ENCODE measurements at regions not wholly inside any gene's neighbourhood (a gene's known extent, or its start where the extent isn't known, plus 50 kb on each side); places are given as distances from the start of the nearest gene placed in this dataset.

DNA sequence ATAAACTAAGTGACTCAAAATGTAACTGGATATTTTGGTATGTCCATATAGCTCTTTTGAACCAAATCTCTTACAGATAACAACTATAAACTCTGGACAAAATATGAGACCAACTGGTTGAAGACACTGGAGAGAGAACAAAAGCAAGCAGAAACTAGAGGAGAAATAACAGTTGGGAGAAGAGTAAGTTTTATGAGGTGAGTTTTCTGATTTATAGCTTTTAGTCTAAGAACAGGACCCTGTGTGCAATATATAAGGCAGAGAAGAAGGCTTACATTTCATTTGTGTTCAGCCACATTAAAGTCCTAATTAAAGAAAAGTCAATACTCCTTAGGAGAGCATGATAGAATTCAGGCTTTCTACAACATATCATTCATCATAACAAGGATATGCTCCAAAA lies 71.0 kb upstream of the AMOTL1 start:
- TF ChIP-seq, protein P1, sequence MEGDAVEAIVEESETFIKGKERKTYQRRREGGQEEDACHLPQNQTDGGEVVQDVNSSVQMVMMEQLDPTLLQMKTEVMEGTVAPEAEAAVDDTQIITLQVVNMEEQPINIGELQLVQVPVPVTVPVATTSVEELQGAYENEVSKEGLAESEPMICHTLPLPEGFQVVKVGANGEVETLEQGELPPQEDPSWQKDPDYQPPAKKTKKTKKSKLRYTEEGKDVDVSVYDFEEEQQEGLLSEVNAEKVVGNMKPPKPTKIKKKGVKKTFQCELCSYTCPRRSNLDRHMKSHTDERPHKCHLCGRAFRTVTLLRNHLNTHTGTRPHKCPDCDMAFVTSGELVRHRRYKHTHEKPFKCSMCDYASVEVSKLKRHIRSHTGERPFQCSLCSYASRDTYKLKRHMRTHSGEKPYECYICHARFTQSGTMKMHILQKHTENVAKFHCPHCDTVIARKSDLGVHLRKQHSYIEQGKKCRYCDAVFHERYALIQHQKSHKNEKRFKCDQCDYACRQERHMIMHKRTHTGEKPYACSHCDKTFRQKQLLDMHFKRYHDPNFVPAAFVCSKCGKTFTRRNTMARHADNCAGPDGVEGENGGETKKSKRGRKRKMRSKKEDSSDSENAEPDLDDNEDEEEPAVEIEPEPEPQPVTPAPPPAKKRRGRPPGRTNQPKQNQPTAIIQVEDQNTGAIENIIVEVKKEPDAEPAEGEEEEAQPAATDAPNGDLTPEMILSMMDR (IDR thresholded peaks at IDR 0.05) = no peak
- TF ChIP-seq ZFX (IDR thresholded peaks at IDR 0.05; ENCODE audit: borderline replicate concordance) = no peak
